H1 (cell line): ENCODE measurements at regions not wholly inside any gene's neighbourhood (a gene's known extent, or its start where the extent isn't known, plus 50 kb on each side); places are given as distances from the start of the nearest gene placed in this dataset.

Experiments used
- CTCF ChIA-PET: fragments of 300-600 bp; sonication (Branson Sonifier 250); formaldehyde crosslinking; loops from one replicate; lab custom pipeline; 2021; ENCODE audit not compliant: partially characterized antibody; lab: Charles Lee
- POLR2A ChIA-PET: fragments of 300-600 bp; sonication (Branson Sonifier 250); formaldehyde crosslinking; loops from one replicate; lab custom pipeline; 2021; ENCODE audit warnings: inconsistent platforms; ENCODE audit not compliant: partially characterized antibody; lab: Charles Lee
- DNase-seq, 2 experiments: peaks; one replicate each; pipeline versions ENCODE4 v3.0.0 to v3.0.0-alpha.2; 2010 to 2022; ENCODE audit warnings: low spot score in 2 of 2, low read depth in 1 of 2, mixed read lengths in 1 of 2
- FAIRE-seq: peaks from 2 replicates; lab custom pipeline; 2011; peaks lifted over from hg19 to GRCh38; lab: Jason Lieb, UNC
- H2AFZ ChIP-seq: 2 replicates; pipeline ENCODE4 v1.8.1; 2012; ENCODE audit warnings: low read length, inconsistent platforms
- H2AK5ac ChIP-seq: 2 replicates; pipeline ENCODE4 v1.6.1; 2013; ENCODE audit warnings: low read depth, low read length
- H2BK120ac ChIP-seq: replicated peaks from 2 replicates; pipeline ENCODE3; 2013; ENCODE audit warnings: low read depth, low read length, inconsistent platforms
- H2BK12ac ChIP-seq: 2 replicates; pipeline ENCODE4 v1.6.1; 2013; ENCODE audit warnings: low read depth, low read length
- H2BK15ac ChIP-seq: 2 replicates; pipeline ENCODE4 v1.6.1; 2013; ENCODE audit warnings: low read length
- H2BK20ac ChIP-seq: 2 replicates; pipeline ENCODE4 v1.6.1; 2013; ENCODE audit warnings: low read length
- H2BK5ac ChIP-seq: 2 replicates; pipeline ENCODE4 v1.6.1; 2013; ENCODE audit warnings: low read depth, low read length
- H3K14ac ChIP-seq: 2 replicates; pipeline ENCODE4 v1.6.1; 2013; ENCODE audit warnings: inconsistent platforms; ENCODE audit not compliant: insufficient read length
- H3K18ac ChIP-seq: 2 replicates; pipeline ENCODE4 v1.6.1; 2013; ENCODE audit warnings: low read length; ENCODE audit errors: extremely low read depth
- H3K23ac ChIP-seq: 2 replicates; pipeline ENCODE4 v1.6.1; 2013; ENCODE audit warnings: inconsistent platforms; ENCODE audit not compliant: insufficient read length
- H3K23me2 ChIP-seq: 2 replicates; pipeline ENCODE4 v1.6.1; 2013; ENCODE audit warnings: low read depth, low read length
- H3K27ac ChIP-seq: 2 replicates; pipeline ENCODE4 v1.6.1; 2011; ENCODE audit warnings: low read depth, low read length, inconsistent platforms
- H3K27me3 ChIP-seq, 4 experiments: replicated peaks in 1 of 4; 1 replicate in 1 of 4; 2 replicates in 3 of 4; pipeline versions ENCODE4 v1.6.1 to v1.8.1; 2011 to 2013; ENCODE audit warnings: low read length in 3 of 4, mild to moderate bottlenecking in 3 of 4, inconsistent platforms in 2 of 4, mixed read lengths in 2 of 4, moderate library complexity in 1 of 4; ENCODE audit not compliant: control insufficient read depth in 3 of 4, insufficient read depth in 3 of 4; ENCODE audit errors: extremely low read depth in 1 of 4
- H3K36me3 ChIP-seq, 4 experiments: 2 replicates each; pipeline versions ENCODE4 v1.6.1 to v1.8.1; 2011 to 2013; ENCODE audit warnings: mild to moderate bottlenecking in 4 of 4, low read length in 3 of 4, moderate library complexity in 2 of 4, control low read depth in 1 of 4, inconsistent platforms in 1 of 4; ENCODE audit not compliant: insufficient read depth in 4 of 4, control insufficient read depth in 2 of 4
- H3K4ac ChIP-seq: replicated peaks from 2 replicates; pipeline ENCODE3; 2013; ENCODE audit warnings: low read length, low read depth, mixed read lengths, inconsistent platforms; ENCODE audit not compliant: insufficient read length
- H3K4me1 ChIP-seq, 4 experiments: replicated peaks in 1 of 4; 1 replicate in 1 of 4; 2 replicates in 3 of 4; pipeline versions ENCODE4 v1.6.1 to v1.8.1; 2011 to 2013; ENCODE audit warnings: low read length in 3 of 4, inconsistent platforms in 2 of 4, mixed read lengths in 1 of 4; ENCODE audit not compliant: insufficient read depth in 4 of 4, control insufficient read depth in 3 of 4
- H3K4me2 ChIP-seq, 2 experiments: 2 replicates each; pipeline versions ENCODE4 v1.6.1 to v1.8.1; 2011 to 2013; ENCODE audit warnings: low read depth in 2 of 2, low read length in 2 of 2, control low read depth in 1 of 2, inconsistent platforms in 1 of 2, mild to moderate bottlenecking in 1 of 2; ENCODE audit not compliant: insufficient read depth in 1 of 2
- H3K4me3 ChIP-seq, 4 experiments: fragments of 200-600, 300-600 bp in 1 of 4; sonication (generic), shearing (Covaris generic), sonication (Bioruptor Twin) in 1 of 4; 2 replicates each; pipeline versions ENCODE4 v1.5.1 to v1.8.1; 2011 to 2016; ENCODE audit warnings: low read length in 4 of 4, low read depth in 3 of 4, control low read depth in 2 of 4, inconsistent platforms in 2 of 4, mild to moderate bottlenecking in 2 of 4, mixed read lengths in 1 of 4, moderate library complexity in 1 of 4; ENCODE audit not compliant: insufficient read depth in 2 of 4; ENCODE audit errors: extremely low read depth in 1 of 4
- H3K56ac ChIP-seq: replicated peaks from 2 replicates; pipeline ENCODE3; 2013; ENCODE audit warnings: low read depth, mild to moderate bottlenecking, mixed read lengths, low read length, inconsistent platforms; ENCODE audit not compliant: insufficient read length
- H3K79me1 ChIP-seq: 2 replicates; pipeline ENCODE4 v1.6.1; 2013; ENCODE audit warnings: low read depth, low read length, control low read depth
- H3K79me2 ChIP-seq, 2 experiments: 2 replicates each; pipeline versions ENCODE4 v1.6.1 to v1.8.1; 2012 to 2013; ENCODE audit warnings: low read length in 2 of 2, mild to moderate bottlenecking in 2 of 2, inconsistent platforms in 1 of 2; ENCODE audit not compliant: insufficient read depth in 2 of 2, control insufficient read depth in 1 of 2
- H3K9ac ChIP-seq, 4 experiments: replicated peaks in 1 of 4; 1 replicate in 1 of 4; 2 replicates in 3 of 4; pipeline versions ENCODE4 v1.6.1 to v1.8.1; 2011 to 2013; ENCODE audit warnings: low read depth in 3 of 4, low read length in 3 of 4, control low read depth in 2 of 4, mild to moderate bottlenecking in 2 of 4, moderate library complexity in 2 of 4, inconsistent platforms in 1 of 4; ENCODE audit errors: extremely low read depth in 1 of 4
- H3K9me3 ChIP-seq, 2 experiments: 2 replicates each; pipeline versions ENCODE4 v1.6.1 to v1.8.1; 2012 to 2013; ENCODE audit warnings: mild to moderate bottlenecking in 2 of 2, moderate library complexity in 2 of 2, control low read depth in 1 of 2, inconsistent platforms in 1 of 2, low read depth in 1 of 2, low read length in 1 of 2, mixed read lengths in 1 of 2; ENCODE audit not compliant: insufficient read depth in 2 of 2
- H4K20me1 ChIP-seq, 2 experiments: replicated peaks in 1 of 2; 2 replicates each; pipeline versions ENCODE3 to v1.8.1; 2011 to 2013; ENCODE audit warnings: inconsistent platforms in 2 of 2, low read length in 2 of 2, mild to moderate bottlenecking in 1 of 2; ENCODE audit not compliant: insufficient read depth in 2 of 2, control insufficient read depth in 1 of 2
- H4K5ac ChIP-seq: 2 replicates; pipeline ENCODE4 v1.6.1; 2013; ENCODE audit warnings: low read length, low read depth, mixed read lengths, inconsistent platforms; ENCODE audit not compliant: insufficient read length
- H4K8ac ChIP-seq: 2 replicates; pipeline ENCODE4 v1.8.0; 2013; ENCODE audit warnings: mild to moderate bottlenecking, moderate library complexity, low read length, inconsistent platforms; ENCODE audit not compliant: insufficient read depth; ENCODE audit errors: extremely low read depth
- H4K91ac ChIP-seq: replicated peaks from 2 replicates; pipeline ENCODE3; 2013; ENCODE audit warnings: low read length, mixed read lengths, inconsistent platforms; ENCODE audit not compliant: insufficient read length
- BRCA1 ChIP-seq: IDR thresholded peaks from 2 replicates; pipeline ENCODE4 v1.6.1; 2012; ENCODE audit warnings: low read depth, low read length, improper control_type of control experiment
- CEBPB ChIP-seq: IDR thresholded peaks from 2 replicates; pipeline ENCODE4 v1.6.1; 2012; ENCODE audit warnings: low read depth, low read length
- CHD1 ChIP-seq: IDR thresholded peaks from 2 replicates; pipeline ENCODE4 v1.6.1; 2012; ENCODE audit warnings: low read depth, low read length, improper control_type of control experiment
- CTCF ChIP-seq, 3 experiments: IDR thresholded peaks; 1 replicate in 2 of 3; 2 replicates in 1 of 3; pipeline versions ENCODE4 v1.5.1 to v1.6.1; 2011; ENCODE audit warnings: low read length in 3 of 3, mild to moderate bottlenecking in 3 of 3, inconsistent platforms in 2 of 3, low read depth in 1 of 3, moderate library complexity in 1 of 3; ENCODE audit not compliant: insufficient read depth in 1 of 3; ENCODE audit errors: control extremely low read depth in 1 of 3
- FOSL1 ChIP-seq: IDR thresholded peaks from 2 replicates; pipeline ENCODE4 v1.6.1; 2011; ENCODE audit warnings: mild to moderate bottlenecking, low read depth, low read length, moderate library complexity; ENCODE audit not compliant: insufficient read depth
- JUN ChIP-seq: IDR thresholded peaks from 2 replicates; pipeline ENCODE4 v1.6.1; 2011; ENCODE audit warnings: low read depth, mild to moderate bottlenecking, improper control_type of control experiment, low read length
- MAX ChIP-seq: IDR thresholded peaks from 2 replicates; pipeline ENCODE4 v1.6.1; 2012; ENCODE audit warnings: inconsistent platforms
- RNF2 ChIP-seq: fragments of 200-900, 300-1000 bp; sonication (generic); IDR thresholded peaks from 2 replicates; pipeline ENCODE4 v1.7.1; 2016; ENCODE audit warnings: borderline replicate concordance, low read depth, mild to moderate bottlenecking, antibody characterized with exemption, low read length; ENCODE audit not compliant: poor library complexity, severe bottlenecking; ENCODE audit errors: missing control alignments
- SAP30 ChIP-seq: fragments of 300-600 bp; sonication (generic); IDR thresholded peaks from 2 replicates; pipeline ENCODE4 v1.7.1; 2012; ENCODE audit warnings: low read length, moderate library complexity, mild to moderate bottlenecking, inconsistent platforms; ENCODE audit not compliant: insufficient read depth, insufficient replicate concordance
- SIN3A ChIP-seq, 2 experiments: IDR thresholded peaks in 1 of 2; conservative IDR thresholded peaks in 1 of 2; 2 replicates each; pipeline ENCODE4 v1.6.1; 2011 to 2012; ENCODE audit warnings: low read length in 2 of 2, improper control_type of control experiment in 1 of 2, low read depth in 1 of 2, mild to moderate bottlenecking in 1 of 2
- WGBS, 2 experiments: shearing (Covaris generic) in 1 of 2; methylation state at CpG; one replicate each; pipeline versions ENCODE4 v1.1.6 to v1.1.7; 2013 to 2015; ENCODE audit warnings: low lambda C conversion rate in 2 of 2, mixed read lengths in 2 of 2, inconsistent platforms in 1 of 2, low coverage in 1 of 2, missing lambda C conversion rate in 1 of 2; ENCODE audit not compliant: insufficient replicate concordance in 2 of 2, insufficient coverage in 1 of 2, insufficient read length in 1 of 2; ENCODE audit errors: extremely low coverage in 1 of 2, missing lambda C conversion rate in 1 of 2; 5-methylcytosine and 5-hydroxymethylcytosine counted together

- no peak overlapping the region for H2BK15ac ChIP-seq
- DNase-seq, result no peak
- H2BK120ac ChIP-seq, result no peak overlapping the region
- no peaks in the 10 kb centered on the region for H3K79me1 ChIP-seq
- H3K27me3 ChIP-seq, result no peaks in the 10 kb centered on the region
- no peak overlapping the region for H2BK5ac ChIP-seq
- no peak overlapping the region for H3K4me3 ChIP-seq
- H3K79me2 ChIP-seq, result no peaks in the 10 kb centered on the region
- no peak overlapping the region for H3K18ac ChIP-seq
- H3K4me2 ChIP-seq, result no peak overlapping the region
- no peak overlapping the region for H3K4ac ChIP-seq
- H3K23ac ChIP-seq, result no peak overlapping the region
- no peak overlapping the region for H2BK20ac ChIP-seq
- H4K5ac ChIP-seq, result no peak overlapping the region
- no peak overlapping the region for H3K56ac ChIP-seq
- ChIA-PET CTCF (interaction anchor here (0.6 to 0.9 kb wide), 2 partner anchors 9 to 320 kb away, joined by 3 read pairs; no protein-coding TSS in a partner anchor), POLR2A (no interaction called here)
- no peak overlapping the region for H2BK12ac ChIP-seq
- WGBS, 2 experiments, result 94% methylated on average over 5 of the region's 5 CpGs; no CpG with 5 or more reads in 1 of the 2 experiments
- H3K23me2 ChIP-seq, result no peaks in the 10 kb centered on the region
- no peak overlapping the region for H4K91ac ChIP-seq
- no peak overlapping the region for H2AFZ ChIP-seq
- H3K14ac ChIP-seq, result no peak overlapping the region
- no peak overlapping the region for H4K8ac ChIP-seq
- no peak overlapping the region for H3K9ac ChIP-seq
- no peak for FAIRE-seq
- H3K4me1 ChIP-seq, result no peaks in the 10 kb centered on the region
- no peaks in the 10 kb centered on the region for H3K36me3 ChIP-seq
- H4K20me1 ChIP-seq, result no peaks in the 10 kb centered on the region
- no peaks in the 10 kb centered on the region for H3K9me3 ChIP-seq
- H2AK5ac ChIP-seq, result no peak overlapping the region
- no peak overlapping the region for H3K27ac ChIP-seq
- TF ChIP-seq CHD1, result no peak
- no peak for TF ChIP-seq JUN
- TF ChIP-seq RNF2, result no peak
- no peak for TF ChIP-seq CTCF (IDR thresholded peaks at IDR 0.05; ENCODE audit: control extremely low read depth in 1 of 3, insufficient read depth in 1 of 3, low read depth in 1 of 3, low read length in 3 of 3)
- TF ChIP-seq SIN3A (conservative IDR thresholded peaks at IDR 0.05 in 1 of 2, IDR thresholded peaks at IDR 0.05 in 1 of 2; ENCODE audit: low read depth in 1 of 2, low read length in 2 of 2), result no peak
- no peak for TF ChIP-seq SAP30
- no peak for TF ChIP-seq MAX
- TF ChIP-seq BRCA1, result no peak
- TF ChIP-seq CEBPB, result no peak
- TF ChIP-seq FOSL1, result no peak
Measured at GRCh38 chr5:67976891-67977601, 238.5 kb upstream of the PIK3R1 start.
